ENCODE measurements at regions not wholly inside any gene's neighbourhood (a gene's known extent, or its start where the extent isn't known, plus 50 kb on each side); places are given as distances from the start of the nearest gene placed in this dataset.
"Not testable (repeated sequence)": the region's sequence is repeated elsewhere in the genome, so short reads cannot be mapped to it uniquely, and the experiment has no call there.

- H3K27ac ChIP-seq, result no peak overlapping the region
- no peak overlapping the region for H3K4me3 ChIP-seq
Observed at GRCh38 chr3:153757839-153758238, 363.4 kb upstream of the ARHGEF26 start.

GRCh38 chr3:153760948-153761347 is 360.2 kb upstream of the ARHGEF26 start:
- Histone ChIP-seq H3K27ac (no peak overlapping the region), H3K4me3 (no peak overlapping the region)

- Histone ChIP-seq H3K27ac (no peak overlapping the region), H3K4me3 (no peak overlapping the region)
Observed at GRCh38 chr3:153762411-153763235, 358.6 kb upstream of the ARHGEF26 start.

GRCh38 chr3:153767601-153768560 is 353.3 kb upstream of the ARHGEF26 start:
- no peak overlapping the region for H3K27ac ChIP-seq
- no peak overlapping the region for H3K4me3 ChIP-seq

GRCh38 chr3:153768561-153769469 is 352.4 kb upstream of the ARHGEF26 start:
- H3K4me3 ChIP-seq, result no peak overlapping the region
- H3K27ac ChIP-seq, result no peak overlapping the region

GRCh38 chr3:153783106-153783505 is 338.1 kb upstream of the ARHGEF26 start:
- Histone ChIP-seq H3K27ac (no peak overlapping the region), H3K4me3 (no peak overlapping the region)

GRCh38 chr3:153783741-153784480 is 337.3 kb upstream of the ARHGEF26 start:
- no peak overlapping the region for H3K4me3 ChIP-seq
- H3K27ac ChIP-seq, result no peak overlapping the region

- H3K27ac ChIP-seq, result no peak overlapping the region
- no peak overlapping the region for H3K4me3 ChIP-seq
Observed at GRCh38 chr3:153785901-153786300, 335.3 kb upstream of the ARHGEF26 start.

- no peak overlapping the region for H3K27ac ChIP-seq
- no peak overlapping the region for H3K4me3 ChIP-seq
Observed at GRCh38 chr3:153789380-153789779, 331.8 kb upstream of the ARHGEF26 start.

- H3K4me3 ChIP-seq, H3K27ac ChIP-seq: not testable (repeated sequence)
Observed at GRCh38 chr3:153797056-153797455, 324.1 kb upstream of the ARHGEF26 start.

- no peak overlapping the region for H3K4me3 ChIP-seq
- no peak overlapping the region for H3K27ac ChIP-seq
Observed at GRCh38 chr3:153809097-153809496, 312.1 kb upstream of the ARHGEF26 start.

GRCh38 chr3:153818338-153818737 is 302.9 kb upstream of the ARHGEF26 start:
- Histone ChIP-seq H3K27ac (no peak overlapping the region), H3K4me3 (no peak overlapping the region)

- Histone ChIP-seq H3K27ac (no peak overlapping the region), H3K4me3 (no peak overlapping the region)
Observed at GRCh38 chr3:153820035-153820434, 301.2 kb upstream of the ARHGEF26 start.

GRCh38 chr3:153828346-153828745 is 292.8 kb upstream of the ARHGEF26 start:
- H3K27ac ChIP-seq, result not testable (repeated sequence)

GRCh38 chr3:153829606-153830170 is 291.5 kb upstream of the ARHGEF26 start:
- no peak overlapping the region for H3K4me3 ChIP-seq
- H3K27ac ChIP-seq, result no peak overlapping the region

More at GRCh38 chr3:153828346-153828745, 292.8 kb upstream of the ARHGEF26 start:
- H3K4me3 ChIP-seq, result not testable (repeated sequence)

GRCh38 chr3:153830552-153830951 is 290.6 kb upstream of the ARHGEF26 start:
- Histone ChIP-seq H3K4me3 (no peak overlapping the region), H3K27ac (no peak overlapping the region)

GRCh38 chr3:153835540-153835939 is 285.6 kb upstream of the ARHGEF26 start:
- no peak overlapping the region for H3K4me3 ChIP-seq

GRCh38 chr3:153840487-153840886 is 280.7 kb upstream of the ARHGEF26 start:
- Histone ChIP-seq H3K4me3 (no peak overlapping the region), H3K27ac (no peak overlapping the region)

More at GRCh38 chr3:153835540-153835939, 285.6 kb upstream of the ARHGEF26 start:
- H3K27ac ChIP-seq, result no peak overlapping the region

- no peak overlapping the region for H3K4me3 ChIP-seq
- no peak overlapping the region for H3K27ac ChIP-seq
Observed at GRCh38 chr3:153843994-153844393, 277.2 kb upstream of the ARHGEF26 start.
